ENCODE measurements at regions not wholly inside any gene's neighbourhood (a gene's known extent, or its start where the extent isn't known, plus 50 kb on each side); places are given as distances from the start of the nearest gene placed in this dataset.
"Not testable (repeated sequence)": the region's sequence is repeated elsewhere in the genome, so short reads cannot be mapped to it uniquely, and the experiment has no call there.

DNA sequence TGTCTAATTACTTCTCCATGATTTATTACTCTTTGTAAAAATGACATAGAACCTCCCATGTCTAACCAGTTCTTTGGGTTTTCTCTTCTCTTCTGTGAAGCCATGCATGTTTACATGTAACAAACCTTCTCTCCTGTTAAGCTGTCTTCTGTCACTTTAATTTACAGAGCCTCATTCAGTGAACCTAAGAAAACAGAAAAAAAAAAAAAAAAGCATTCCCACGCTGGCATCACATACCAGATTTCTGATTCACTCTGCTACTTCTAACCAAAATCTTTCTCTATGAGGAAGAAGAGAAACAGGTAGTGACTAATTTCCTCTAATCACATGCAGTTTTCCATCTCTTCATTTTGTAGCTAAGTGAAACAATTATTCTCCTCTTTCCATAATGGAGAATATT is 141.4 kb upstream of the CXADR start:
- ChIA-PET CTCF (no interaction called here), POLR2A (no interaction called here)

DNA sequence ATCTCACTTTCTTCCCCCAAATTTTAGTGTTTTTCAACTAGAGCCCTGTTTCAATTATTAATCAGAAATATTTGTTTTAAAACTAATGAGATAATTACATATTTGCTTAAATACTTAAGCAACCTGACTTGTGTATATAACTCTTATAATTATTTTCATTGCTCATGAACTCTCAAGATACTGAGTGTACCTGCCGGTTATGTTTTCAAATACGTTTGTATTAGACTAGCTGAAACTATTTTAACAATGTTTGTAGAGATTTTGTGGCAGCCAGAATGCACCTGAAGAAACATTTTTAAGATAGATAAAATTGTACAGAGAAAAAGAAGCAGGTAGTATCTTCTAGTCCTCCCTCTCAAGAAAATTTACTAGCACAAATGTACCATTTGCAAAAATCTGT is 140.6 kb upstream of the CXADR start:
- ChIA-PET CTCF (no interaction called here), POLR2A (no interaction called here)

DNA sequence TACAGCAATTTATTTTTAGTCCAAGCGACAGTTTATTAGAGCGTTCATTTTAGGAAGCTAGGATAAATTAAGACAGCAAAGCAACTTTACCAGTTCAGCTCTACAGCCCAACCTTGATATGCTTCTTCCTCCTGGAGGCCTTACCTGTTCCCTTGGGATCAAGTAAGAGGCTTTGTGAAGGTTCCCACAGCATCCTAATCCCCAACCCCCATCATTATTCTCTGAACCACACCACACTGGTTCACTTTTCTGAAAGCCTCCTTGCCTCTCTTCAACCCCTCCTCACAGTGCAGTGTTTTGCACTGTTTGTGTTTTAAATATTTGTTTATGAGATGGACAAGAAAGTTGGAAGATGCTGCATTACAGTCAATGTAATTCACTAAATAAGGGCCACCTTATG is 126.3 kb upstream of the CXADR start:
- ChIA-PET POLR2A (no interaction called here), CTCF (interaction anchor here (0.6 to 1.6 kb wide), 7 partner anchors 21 to 1762 kb away, joined by 3 to 5 read pairs (median 3); no protein-coding TSS in a partner anchor)

DNA sequence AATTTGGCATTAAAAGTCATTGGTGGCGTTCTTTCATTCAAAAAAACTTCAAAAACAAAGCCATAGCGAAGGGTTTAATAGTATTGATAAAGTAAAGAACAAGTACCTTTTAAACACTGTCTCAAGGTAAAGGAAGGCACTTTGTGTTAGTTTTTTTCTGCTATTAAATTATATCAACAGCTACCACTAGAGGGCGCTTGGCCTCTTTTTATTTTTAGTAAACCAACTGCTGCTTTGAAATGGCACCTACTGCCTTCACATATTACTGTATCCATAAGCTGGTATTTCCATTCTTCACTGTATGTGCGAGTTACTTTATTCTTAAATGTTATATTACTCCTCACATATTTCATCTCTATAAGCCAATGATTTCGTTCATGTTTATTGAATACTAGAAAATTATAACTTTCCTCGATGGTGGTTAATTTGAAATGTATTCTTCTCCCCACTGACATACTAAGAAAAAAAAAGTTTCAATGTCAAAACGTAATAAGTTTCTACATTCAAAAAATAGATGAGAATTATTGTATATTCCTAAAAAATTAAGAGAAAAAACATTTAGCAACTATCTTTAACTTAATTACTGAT is 125.7 kb upstream of the CXADR start:
- POLR2A ChIA-PET = no interaction called here

DNA sequence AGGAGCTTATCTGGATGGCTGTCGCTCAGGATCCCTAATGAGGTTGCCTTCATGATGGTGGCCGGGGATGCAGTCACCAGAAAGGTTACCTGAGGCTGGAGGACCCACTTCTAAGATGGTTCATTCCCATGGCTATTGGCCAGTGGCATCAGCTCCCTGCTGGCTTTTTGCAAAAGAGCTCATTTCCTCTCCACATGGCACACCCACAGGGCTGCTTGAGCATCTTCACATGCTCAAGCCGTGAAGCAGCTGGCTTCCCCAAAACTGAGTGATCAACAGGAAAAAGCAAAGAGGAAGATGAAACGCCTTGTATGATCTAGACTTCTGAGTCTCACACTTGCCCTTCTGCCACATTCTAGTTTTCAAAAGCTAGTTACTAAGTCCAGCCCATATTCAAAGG is 124.6 kb upstream of the CXADR start:
- POLR2A ChIA-PET = no interaction called here
- CTCF ChIA-PET = interaction anchor here (1.2 kb wide), 1 partner anchor 198 kb away, joined by 6 read pairs; no protein-coding TSS in a partner anchor

More for the DNA sequence above, 125.7 kb upstream of the CXADR start:
- CTCF ChIA-PET = interaction anchor here (0.6 to 1.6 kb wide), 6 partner anchors 21 to 1762 kb away, joined by 3 to 5 read pairs (median 4); no protein-coding TSS in a partner anchor

DNA sequence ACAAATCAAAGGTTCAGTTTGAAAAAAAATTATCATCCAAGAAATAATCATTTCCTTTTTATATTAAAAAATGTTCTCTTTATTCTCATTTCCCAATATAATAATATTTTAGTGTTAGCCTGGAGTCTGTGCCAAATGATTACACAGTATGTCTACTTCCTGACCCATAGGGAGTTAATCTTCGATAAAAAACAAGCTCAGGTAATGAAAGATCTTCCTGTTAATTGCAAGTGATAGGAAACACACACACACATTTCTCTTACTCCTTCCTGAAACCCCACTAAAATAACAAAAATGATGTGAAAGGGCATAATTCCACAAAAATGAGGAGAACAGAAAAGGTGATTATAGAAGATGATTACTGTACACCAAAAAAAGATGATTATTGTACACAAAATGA is 123.5 kb upstream of the CXADR start:
- POLR2A ChIA-PET = no interaction called here
- CTCF ChIA-PET = no interaction called here

DNA sequence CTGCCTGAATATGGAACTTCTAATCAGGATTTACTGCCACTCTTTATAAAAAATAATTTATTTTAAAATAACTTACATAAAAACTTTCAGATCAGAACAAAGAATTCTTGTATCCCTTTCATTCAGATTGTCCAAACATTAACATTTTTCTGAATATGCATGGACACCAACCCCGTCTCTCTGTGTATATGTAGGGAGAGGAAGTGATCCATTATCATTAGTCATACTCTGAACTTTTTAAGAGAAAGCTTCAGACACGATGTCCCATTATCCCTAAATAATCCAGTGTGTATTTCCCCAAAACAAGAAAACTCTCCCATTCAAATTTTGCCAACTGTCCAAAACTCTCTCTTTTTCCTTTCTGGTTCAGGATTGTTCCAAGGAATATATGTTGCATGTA is 122.3 kb upstream of the CXADR start:
- CTCF ChIA-PET = no interaction called here
- POLR2A ChIA-PET = no interaction called here

DNA sequence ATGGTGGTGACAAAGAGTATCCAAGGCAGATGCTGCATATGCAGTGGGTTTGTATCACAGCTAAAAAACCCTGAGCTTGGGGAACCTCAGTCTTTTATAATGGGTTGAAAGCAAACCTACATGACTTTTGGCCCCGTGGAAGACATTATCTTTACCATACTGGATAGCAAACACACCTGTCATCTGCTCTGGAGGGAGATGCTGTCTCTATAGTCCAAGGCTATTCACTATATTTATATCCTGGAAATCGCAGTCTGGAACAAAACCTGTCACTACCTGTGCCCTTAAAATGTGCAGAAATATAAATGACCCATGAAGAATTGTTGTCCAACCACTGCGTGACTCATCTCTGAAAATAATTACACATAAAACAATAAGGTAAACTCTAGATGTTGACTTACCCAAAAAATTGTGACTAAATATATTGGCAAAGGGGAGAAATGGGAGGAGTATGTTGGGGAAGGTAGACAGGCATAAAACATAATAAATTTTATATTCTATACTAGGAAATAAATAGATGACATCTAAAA is 121.0 kb upstream of the CXADR start:
- POLR2A ChIA-PET = no interaction called here
- CTCF ChIA-PET = no interaction called here

DNA sequence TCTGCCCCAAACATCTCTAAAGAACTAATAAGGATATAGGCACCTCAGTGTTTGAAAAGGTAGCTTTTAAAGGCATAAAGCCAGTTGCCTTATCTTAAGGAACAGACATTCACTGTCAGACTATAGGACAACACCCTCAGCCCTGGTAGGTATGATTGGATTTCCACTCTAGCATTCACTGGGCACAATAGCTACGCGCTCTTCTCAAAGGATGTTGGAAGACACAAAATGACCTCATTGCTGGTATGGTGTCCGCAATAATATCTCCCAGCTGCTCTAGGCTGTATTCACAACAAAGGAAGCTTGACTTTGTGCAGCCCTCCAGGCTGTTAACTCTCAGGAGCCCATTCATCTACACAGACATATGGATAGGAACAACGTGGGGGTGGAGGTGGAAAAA is 119.4 kb upstream of the CXADR start:
- POLR2A ChIA-PET = no interaction called here
- CTCF ChIA-PET = no interaction called here

DNA sequence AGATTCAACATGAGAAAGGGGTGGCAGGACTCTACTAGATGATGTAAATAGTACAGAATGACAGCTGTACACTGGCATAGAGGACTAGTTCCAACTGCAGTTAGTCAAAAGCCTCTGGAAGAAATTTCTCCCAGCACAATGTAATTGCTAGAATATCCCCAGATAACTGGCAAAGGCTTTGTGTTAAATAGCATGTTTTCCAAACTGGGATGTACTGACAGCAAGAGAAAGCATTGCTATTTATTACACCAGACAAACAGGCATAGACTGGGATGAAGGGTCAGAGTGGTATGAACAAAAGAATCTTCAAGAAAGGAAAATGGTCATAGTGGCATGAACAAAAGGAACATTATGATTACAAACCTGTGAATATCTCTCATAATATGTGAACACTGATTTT is 115.9 kb upstream of the CXADR start:
- ChIA-PET POLR2A (no interaction called here), CTCF (no interaction called here)

DNA sequence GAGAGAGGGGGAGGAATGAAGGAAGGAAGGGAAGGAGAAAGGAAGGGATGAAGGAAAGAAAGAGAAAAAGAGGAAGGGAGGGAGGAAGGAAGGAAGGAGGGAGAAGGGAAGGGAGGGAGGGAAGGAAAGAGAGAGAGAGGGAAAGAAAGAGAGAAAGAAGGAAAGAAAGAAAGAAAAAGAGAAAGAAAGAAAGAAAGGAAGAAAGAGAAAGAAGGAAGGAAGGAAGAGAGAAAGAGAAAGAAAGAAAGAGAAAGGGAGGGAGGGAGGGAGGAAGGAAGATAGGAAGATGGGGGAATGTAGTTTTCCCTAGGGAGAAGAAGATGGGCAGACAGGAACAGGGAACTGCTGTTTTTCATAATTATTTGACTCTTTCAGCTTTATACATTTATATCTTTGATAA is 115.1 kb upstream of the CXADR start:
- ChIA-PET POLR2A (interaction anchor here (0.6 kb wide), 1 partner anchor 468 kb away, joined by 4 read pairs; no protein-coding TSS in a partner anchor), CTCF (no interaction called here)

DNA sequence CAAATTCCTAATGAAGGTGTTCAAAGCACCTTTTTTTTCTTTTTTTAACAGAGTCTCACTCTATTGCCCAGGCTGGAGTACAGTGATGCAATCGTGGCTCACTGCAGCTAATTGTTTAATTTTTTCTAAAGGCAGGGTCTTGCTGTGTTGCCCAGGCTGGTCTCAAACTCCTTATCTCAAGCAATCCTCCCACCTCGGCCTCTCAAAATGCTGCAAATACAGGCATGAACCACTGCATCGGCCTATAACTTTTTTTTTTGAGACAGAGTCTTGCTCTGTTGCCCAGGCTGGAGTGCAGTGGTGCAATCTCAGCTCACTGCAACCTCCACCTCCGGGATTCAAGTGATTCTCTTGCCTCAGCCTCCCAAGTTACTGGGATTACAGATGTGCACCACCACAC is 113.9 kb upstream of the CXADR start:
- CTCF ChIA-PET, POLR2A ChIA-PET: not testable (repeated sequence)

DNA sequence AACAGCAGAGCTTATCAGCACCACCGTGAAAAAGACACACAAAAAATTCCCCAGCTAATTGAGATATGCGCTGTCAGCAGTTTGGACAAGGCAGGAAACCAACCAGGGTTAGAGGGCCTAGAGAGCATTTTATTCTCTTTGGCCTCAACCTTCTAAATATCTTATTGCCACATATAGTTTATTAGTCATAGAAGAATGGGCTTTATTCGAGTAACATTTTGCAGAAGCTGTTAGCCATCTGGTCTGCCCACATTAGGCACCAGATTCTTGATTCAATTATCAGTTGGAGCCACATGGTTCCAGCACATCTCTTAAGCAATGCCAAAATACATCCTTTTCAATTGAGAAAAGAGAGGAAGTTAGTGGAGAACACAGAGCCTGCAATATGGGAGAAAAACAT is 109.9 kb upstream of the CXADR start:
- ChIA-PET CTCF (no interaction called here), POLR2A (no interaction called here)

DNA sequence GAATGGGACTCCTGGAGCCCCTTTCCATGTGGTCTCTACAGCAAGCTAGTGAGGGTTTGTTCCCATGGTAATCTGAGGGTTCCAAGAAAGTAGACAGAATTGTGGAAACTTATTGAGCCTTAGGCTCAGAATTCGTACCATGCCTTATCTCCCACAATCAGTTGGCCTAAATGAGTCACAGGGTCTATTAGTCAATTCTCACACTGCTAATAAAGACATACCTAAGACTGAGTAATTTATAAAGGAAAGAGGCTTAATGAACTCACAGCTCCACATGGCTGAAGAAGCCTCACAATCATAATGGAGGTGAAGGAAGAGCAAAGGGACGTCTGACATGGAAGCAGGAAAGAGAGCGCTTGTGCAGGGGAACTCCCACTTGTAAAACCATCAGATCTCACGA is 106.6 kb upstream of the CXADR start:
- POLR2A ChIA-PET = no interaction called here
- CTCF ChIA-PET = no interaction called here

DNA sequence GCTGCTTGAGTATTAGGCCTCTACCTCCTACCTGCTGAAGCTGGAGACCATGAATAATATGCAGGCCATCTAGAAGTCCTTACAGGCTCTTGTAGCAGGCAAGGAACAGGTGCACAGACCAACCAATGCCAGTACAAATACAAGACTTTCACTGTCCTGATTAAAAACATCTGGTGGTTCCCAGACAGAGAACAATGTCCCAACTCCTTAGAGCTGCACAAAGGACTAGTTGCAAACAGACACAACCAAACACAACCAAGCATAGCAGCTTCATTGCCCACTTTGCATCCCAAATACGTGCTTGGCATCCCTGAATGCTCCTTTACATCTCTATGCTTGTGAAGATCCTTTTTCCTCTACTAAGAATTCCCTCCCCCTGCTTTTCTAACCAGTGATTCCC is 98.1 kb upstream of the CXADR start:
- ChIA-PET POLR2A (no interaction called here), CTCF (no interaction called here)

DNA sequence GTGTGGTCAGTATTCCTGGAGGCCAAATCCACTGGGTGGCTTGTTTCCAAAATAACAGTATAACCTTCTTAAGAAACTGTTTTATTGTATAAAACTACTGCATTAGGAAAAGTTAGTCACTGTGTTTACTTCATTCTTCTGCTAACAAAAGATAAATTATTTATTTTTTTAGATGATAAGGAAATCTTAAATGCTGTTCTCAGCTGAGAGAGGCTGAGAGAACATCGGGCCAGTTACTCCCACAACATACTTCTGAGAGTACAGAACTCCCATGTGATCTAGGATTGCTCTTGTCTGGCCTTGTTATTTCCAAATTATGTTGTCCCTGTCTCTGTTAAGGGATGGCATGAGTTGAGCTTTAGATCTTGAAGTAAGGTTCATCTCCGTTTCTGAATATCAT is 96.7 kb upstream of the CXADR start:
- POLR2A ChIA-PET = no interaction called here
- CTCF ChIA-PET = no interaction called here

DNA sequence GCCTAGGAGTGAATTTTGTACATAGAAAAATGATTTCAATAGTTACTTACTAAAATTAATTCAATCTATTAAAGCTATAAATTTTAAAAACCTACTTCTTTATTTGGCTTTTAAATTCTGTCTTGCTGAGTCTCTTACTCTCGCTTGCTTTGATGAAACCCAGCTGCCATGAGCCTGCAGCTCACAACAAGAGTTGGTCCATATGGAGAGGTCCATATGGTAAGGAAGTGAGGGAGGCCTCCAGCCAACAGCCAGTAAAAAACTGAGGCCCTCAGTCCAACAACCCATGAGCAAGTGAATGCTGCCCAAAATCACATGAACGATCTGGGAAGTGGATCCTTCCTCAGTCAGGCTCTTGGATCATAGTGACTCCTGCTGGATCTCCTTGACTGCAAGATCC is 89.9 kb upstream of the CXADR start:
- ChIA-PET CTCF (interaction anchor here (0.6 kb wide), 1 partner anchor 125 kb away, joined by 3 read pairs; no protein-coding TSS in a partner anchor), POLR2A (no interaction called here)

DNA sequence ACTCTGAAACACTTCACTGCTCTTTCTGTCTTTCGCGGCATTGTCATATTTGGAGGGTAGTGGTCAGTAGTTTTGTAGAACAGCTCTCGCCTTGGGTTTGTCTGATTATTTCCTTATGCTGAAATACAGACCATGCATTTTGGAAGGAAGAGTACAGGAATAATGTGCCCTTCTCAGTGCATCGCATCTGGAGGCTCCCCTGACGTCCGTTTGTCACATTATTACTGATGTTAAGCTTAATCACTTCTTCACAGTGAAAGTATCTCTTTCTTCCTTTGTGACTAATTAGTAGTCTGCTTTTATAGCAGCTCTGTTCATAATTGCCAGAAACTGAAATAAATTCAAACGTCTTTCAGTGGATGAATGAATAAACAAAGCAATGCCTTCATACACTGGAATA is 85.7 kb upstream of the CXADR start:
- ChIA-PET POLR2A (no interaction called here), CTCF (no interaction called here)

DNA sequence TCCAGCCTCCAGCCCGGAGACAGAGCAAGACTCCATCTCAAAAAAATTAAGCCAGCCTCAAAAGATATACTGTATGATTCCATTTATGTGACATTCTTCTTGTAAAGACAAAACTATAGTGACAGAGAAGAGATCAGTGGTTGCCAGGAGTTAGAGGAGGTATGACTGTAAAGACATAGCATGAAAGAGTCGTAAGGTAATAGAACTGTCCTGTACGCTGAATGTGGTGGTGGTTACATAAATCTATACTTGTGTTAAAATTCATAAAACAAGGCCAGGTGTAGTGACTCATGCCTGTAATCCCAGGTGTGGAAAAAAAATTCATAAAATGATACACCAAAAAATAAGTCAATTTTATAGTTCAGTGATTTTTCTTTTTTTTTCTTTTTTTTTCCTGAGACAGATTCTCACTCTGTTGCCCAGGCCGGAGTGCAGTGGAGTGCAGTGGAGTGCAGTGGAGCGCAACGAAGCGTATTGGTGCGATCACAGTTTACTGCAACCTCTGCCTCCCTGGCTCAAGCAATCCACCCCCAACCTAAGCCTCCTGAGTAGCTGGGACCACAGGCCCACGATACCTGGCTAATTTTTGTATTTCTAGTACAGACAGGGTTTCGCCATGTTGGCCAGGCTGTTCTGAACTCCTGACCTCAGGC is 84.9 kb upstream of the CXADR start:
- ChIA-PET CTCF (no interaction called here), POLR2A (no interaction called here)

DNA sequence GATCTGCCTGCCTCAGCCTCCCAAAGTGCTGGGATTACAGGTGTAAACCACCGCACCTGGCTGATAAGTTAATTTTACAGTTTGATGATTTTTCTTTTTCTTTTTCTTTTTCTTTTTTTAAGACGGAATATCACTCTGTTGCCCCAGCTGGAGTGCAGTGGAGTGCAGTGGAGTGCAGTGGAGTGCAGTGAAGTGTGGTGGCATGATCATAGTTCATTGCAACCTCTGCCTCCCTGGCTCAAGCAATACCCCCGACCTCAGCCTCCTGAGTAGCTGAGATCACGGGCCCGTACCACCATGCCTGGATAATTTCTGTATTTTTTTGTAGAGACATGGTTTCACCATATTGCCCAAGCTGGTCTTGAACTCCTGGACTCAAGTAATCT is 84.4 kb upstream of the CXADR start:
- ChIA-PET CTCF (no interaction called here), POLR2A (no interaction called here)

DNA sequence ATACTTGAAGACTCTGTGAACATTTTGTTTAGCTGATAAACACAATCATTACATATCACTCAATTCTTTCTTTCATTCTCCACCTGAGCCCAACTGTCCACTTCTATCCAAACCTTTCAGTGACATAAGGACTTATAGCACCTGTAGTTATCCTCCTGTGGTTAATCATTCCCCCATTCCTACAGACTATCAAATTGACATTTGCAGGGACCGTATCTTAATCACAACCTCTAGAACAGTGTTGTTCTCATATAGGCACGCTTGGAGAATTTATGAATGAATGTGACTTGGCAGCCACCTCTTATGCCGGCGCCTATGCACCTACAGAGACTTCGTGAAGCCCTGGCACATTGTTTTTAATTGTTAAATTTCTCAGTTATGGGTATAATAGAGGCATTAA is 83.9 kb upstream of the CXADR start:
- CTCF ChIA-PET = no interaction called here
- POLR2A ChIA-PET = no interaction called here

DNA sequence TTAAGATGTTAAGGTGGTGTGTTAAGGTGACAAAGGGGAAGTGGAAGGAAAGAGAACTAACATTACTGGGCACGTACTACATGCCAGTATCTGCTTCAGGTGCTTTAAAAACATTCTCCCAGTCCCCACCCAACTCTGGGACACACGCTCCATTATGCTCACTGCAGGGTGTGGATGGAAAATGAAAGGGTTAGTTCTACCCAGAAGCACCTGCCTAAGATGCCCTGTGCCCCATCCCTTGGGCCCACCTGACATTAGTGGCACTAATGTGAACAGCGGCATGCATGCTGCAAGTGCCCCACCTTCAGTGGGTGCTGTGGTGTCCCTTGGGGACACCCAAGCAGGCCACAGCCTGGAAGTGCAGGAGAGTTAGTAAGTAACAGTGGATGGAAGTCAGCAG is 82.9 kb upstream of the CXADR start:
- ChIA-PET POLR2A (no interaction called here), CTCF (no interaction called here)

All from activated CD8-positive, alpha-beta memory T cell treated with anti-CD3 and anti-CD28 coated beads for 36 hours (primary cell).